ENCODE measurements at regions not wholly inside any gene's neighbourhood (a gene's known extent, or its start where the extent isn't known, plus 50 kb on each side); places are given as distances from the start of the nearest gene placed in this dataset.

DNA sequence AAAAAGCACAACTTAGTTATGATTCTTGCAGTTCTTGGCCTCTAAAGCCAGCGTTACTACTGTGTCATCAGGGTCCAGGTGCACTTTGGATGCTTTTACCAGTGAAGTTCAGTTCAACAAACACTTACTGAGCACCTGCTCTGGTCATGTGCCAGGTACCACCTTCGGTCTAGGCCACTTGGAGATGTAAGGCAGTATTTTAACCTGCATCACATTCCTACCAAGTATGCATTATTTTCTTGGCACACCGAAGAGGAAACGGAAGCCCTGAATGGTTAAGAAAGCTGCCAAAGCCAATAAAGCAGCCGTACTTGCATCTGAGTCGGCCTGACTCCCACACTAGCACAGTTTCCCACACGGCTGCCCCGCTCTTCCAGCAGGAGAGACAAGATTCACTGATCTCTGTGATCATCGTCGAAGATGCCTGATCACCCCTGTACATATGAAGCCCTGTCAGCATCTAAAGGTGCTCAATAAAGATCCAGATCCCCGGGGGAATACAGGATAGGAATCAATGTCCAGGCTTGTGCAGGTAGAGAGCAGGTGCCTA lies 427.1 kb downstream of the EIPR1 start:
- TF ChIP-seq EZH2phosphoT487 (IDR thresholded peaks at IDR 0.05; ENCODE audit: borderline replicate concordance, low read depth) (no peak), TCF12 (IDR thresholded peaks at IDR 0.05) (no peak), RAD21 (IDR thresholded peaks at IDR 0.05; ENCODE audit: low read length) (no peak), CTCF (IDR thresholded peaks at IDR 0.05) (no peak), FOXM1 (IDR thresholded peaks at IDR 0.05; ENCODE audit: low read depth) (no peak), SMC3 (IDR thresholded peaks at IDR 0.05; ENCODE audit: low read depth, low read length) (no peak), REST (IDR thresholded peaks at IDR 0.05; ENCODE audit: low read depth, low read length) (no peak)
